GM12874 (cell line): ENCODE measurements at regions not wholly inside any gene's neighbourhood (a gene's known extent, or its start where the extent isn't known, plus 50 kb on each side); places are given as distances from the start of the nearest gene placed in this dataset.

Experiments used
- CTCF ChIP-seq: IDR thresholded peaks from 2 replicates; pipeline ENCODE4 v1.5.1; 2011; ENCODE audit warnings: low read depth, mild to moderate bottlenecking, control low read depth, low read length, moderate library complexity; ENCODE audit not compliant: insufficient read depth

GRCh38 chr10:124242791-124243190 is 149.4 kb upstream of the CHST15 start:
- TF ChIP-seq CTCF = no peak

GRCh38 chr10:124242365-124242764 is 149.0 kb upstream of the CHST15 start:
- TF ChIP-seq CTCF = no peak

- no peak for TF ChIP-seq CTCF
Observed at GRCh38 chr10:124240839-124241291, 147.5 kb upstream of the CHST15 start.

- no peak for TF ChIP-seq CTCF
Observed at GRCh38 chr10:124239696-124240095, 146.3 kb upstream of the CHST15 start.

- no peak for TF ChIP-seq CTCF
Observed at GRCh38 chr10:124239134-124239533, 145.7 kb upstream of the CHST15 start.

GRCh38 chr10:124238367-124238766 is 145.0 kb upstream of the CHST15 start:
- TF ChIP-seq CTCF = no peak

GRCh38 chr10:124237282-124237961 is 144.0 kb upstream of the CHST15 start:
- TF ChIP-seq CTCF = no peak
